Fibroblast of lung (primary cell): ENCODE measurements at regions not wholly inside any gene's neighbourhood (a gene's known extent, or its start where the extent isn't known, plus 50 kb on each side); places are given as distances from the start of the nearest gene placed in this dataset.

Experiments
- DNase-seq, 2 donors: peaks; one replicate each; pipeline versions ENCODE4 v3.0.0 to v3.0.0-alpha.2; 2010; ENCODE audit warnings: low read depth in 2 of 2
- H2AFZ ChIP-seq: 2 replicates; pipeline ENCODE4 v1.5.1; 2012; ENCODE audit warnings: low read length, control low read depth, inconsistent platforms
- H3K27ac ChIP-seq: 2 replicates; pipeline ENCODE4 v1.5.1; 2011; ENCODE audit warnings: low read length, control low read depth; ENCODE audit not compliant: insufficient read depth
- H3K27me3 ChIP-seq: 2 replicates; pipeline ENCODE4 v1.5.1; 2011; ENCODE audit warnings: mild to moderate bottlenecking, low read length; ENCODE audit not compliant: control insufficient read depth, insufficient read depth
- H3K36me3 ChIP-seq: 2 replicates; pipeline ENCODE4 v1.5.1; 2011; ENCODE audit warnings: low read length; ENCODE audit not compliant: control insufficient read depth, insufficient read depth
- H3K4me1 ChIP-seq: 2 replicates; pipeline ENCODE4 v1.5.1; 2011; ENCODE audit warnings: low read length; ENCODE audit not compliant: control insufficient read depth, insufficient read depth; ENCODE audit errors: extremely low read depth
- H3K4me2 ChIP-seq: 2 replicates; pipeline ENCODE4 v1.5.1; 2011; ENCODE audit warnings: low read length, control low read depth; ENCODE audit not compliant: insufficient read depth; ENCODE audit errors: extremely low read depth
- H3K4me3 ChIP-seq, 4 experiments: fragments of 200-600 bp in 1 of 4; sonication (generic) in 1 of 4; replicated peaks in 1 of 4; 2 replicates each; pipeline ENCODE4 v1.5.1; 2011 to 2016; ENCODE audit warnings: low read length in 4 of 4, low read depth in 3 of 4, mild to moderate bottlenecking in 3 of 4, control low read depth in 2 of 4, inconsistent platforms in 1 of 4, mixed read lengths in 1 of 4; ENCODE audit not compliant: insufficient read depth in 1 of 4; ENCODE audit errors: control extremely low read depth in 1 of 4
- H3K79me2 ChIP-seq: 2 replicates; pipeline ENCODE4 v1.5.1; 2012; ENCODE audit warnings: mild to moderate bottlenecking, low read length, inconsistent platforms; ENCODE audit not compliant: control insufficient read depth, insufficient read depth
- H3K9ac ChIP-seq: 2 replicates; pipeline ENCODE4 v1.5.1; 2011; ENCODE audit warnings: mild to moderate bottlenecking, low read length, control low read depth; ENCODE audit not compliant: insufficient read depth
- H3K9me3 ChIP-seq: 2 replicates; pipeline ENCODE4 v1.5.1; 2012; ENCODE audit warnings: low read depth, low read length; ENCODE audit not compliant: control insufficient read depth, insufficient read depth
- H4K20me1 ChIP-seq: 2 replicates; pipeline ENCODE4 v1.5.1; 2011; ENCODE audit warnings: low read length; ENCODE audit not compliant: control insufficient read depth, insufficient read depth; ENCODE audit errors: extremely low read depth
- EZH2 ChIP-seq: IDR thresholded peaks from 2 replicates; pipeline ENCODE4 v1.5.1; 2012; ENCODE audit warnings: low read length, control low read depth, mild to moderate bottlenecking; ENCODE audit errors: missing control alignments
- TF ChIP-seq, protein P1 (sequence below), 2 donors: IDR thresholded peaks in 1 of 2; conservative IDR thresholded peaks in 1 of 2; 1 replicate in 1 of 2; 2 replicates in 1 of 2; pipeline ENCODE4 v1.5.1; 2011 to 2012; ENCODE audit warnings: low read length in 2 of 2, control low read depth in 1 of 2, inconsistent platforms in 1 of 2, low read depth in 1 of 2, mild to moderate bottlenecking in 1 of 2

DNA sequence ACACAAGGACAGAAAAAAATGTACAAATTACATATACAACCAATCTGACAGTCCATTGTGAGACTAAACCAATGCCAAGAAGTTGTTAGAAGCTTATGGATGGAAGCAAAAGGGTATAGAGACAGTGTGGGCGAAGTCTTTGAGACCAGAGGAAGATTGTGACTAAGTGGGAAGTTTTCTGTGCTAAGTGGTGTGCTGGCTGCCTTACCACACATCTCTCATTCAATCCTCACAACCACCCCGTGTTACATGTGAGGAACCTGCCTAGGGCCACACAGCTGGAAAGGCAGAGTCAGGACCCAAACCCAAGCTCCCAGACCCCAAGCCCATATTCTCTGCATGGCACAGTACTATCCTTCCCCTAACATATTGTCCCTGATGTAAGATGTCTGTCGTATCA is 53.5 kb upstream of the DUSP10 start:
- Histone ChIP-seq H2AFZ (no peak overlapping the region), H3K27me3 (no peaks in the 10 kb centered on the region)
- DNase-seq = no peak

DNA sequence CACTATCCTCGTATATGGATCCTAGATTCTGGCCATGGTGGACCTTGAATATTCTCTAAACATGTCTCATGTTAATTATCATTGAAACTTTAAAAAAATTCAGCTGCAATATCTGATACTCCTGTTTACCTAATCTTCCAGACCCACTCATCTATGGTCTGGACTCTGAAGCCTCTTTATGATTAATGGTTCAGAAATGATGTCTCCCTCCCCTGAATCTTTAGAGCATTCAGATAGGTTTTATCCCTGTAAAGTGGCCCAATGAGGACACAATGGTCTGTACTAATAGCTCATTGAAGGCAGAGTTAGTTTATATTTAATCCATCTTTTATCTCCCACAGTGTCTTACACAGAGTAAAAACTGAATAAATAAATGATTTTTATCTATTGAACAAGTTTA is 53.0 kb upstream of the DUSP10 start:
- Histone ChIP-seq H3K79me2 (no peaks in the 10 kb centered on the region), H3K4me2 (no peak overlapping the region), H3K9me3 (no peaks in the 10 kb centered on the region), H3K4me1 (no peaks in the 10 kb centered on the region), H2AFZ (no peak overlapping the region), H3K36me3 (no peaks in the 10 kb centered on the region), H4K20me1 (no peaks in the 10 kb centered on the region), H3K27me3 (no peaks in the 10 kb centered on the region), H3K9ac (no peak overlapping the region), H3K27ac (no peak overlapping the region), H3K4me3 (no peak overlapping the region)
- no peak for TF ChIP-seq EZH2
- TF ChIP-seq, protein P1, sequence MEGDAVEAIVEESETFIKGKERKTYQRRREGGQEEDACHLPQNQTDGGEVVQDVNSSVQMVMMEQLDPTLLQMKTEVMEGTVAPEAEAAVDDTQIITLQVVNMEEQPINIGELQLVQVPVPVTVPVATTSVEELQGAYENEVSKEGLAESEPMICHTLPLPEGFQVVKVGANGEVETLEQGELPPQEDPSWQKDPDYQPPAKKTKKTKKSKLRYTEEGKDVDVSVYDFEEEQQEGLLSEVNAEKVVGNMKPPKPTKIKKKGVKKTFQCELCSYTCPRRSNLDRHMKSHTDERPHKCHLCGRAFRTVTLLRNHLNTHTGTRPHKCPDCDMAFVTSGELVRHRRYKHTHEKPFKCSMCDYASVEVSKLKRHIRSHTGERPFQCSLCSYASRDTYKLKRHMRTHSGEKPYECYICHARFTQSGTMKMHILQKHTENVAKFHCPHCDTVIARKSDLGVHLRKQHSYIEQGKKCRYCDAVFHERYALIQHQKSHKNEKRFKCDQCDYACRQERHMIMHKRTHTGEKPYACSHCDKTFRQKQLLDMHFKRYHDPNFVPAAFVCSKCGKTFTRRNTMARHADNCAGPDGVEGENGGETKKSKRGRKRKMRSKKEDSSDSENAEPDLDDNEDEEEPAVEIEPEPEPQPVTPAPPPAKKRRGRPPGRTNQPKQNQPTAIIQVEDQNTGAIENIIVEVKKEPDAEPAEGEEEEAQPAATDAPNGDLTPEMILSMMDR (conservative IDR thresholded peaks at IDR 0.05 in 1 of 2, IDR thresholded peaks at IDR 0.05 in 1 of 2; ENCODE audit: low read depth in 1 of 2, low read length in 2 of 2) = no peak
- no peak for DNase-seq

More for the DNA sequence above, 53.5 kb upstream of the DUSP10 start:
- Histone ChIP-seq H3K79me2 (no peaks in the 10 kb centered on the region), H3K4me3 (no peak overlapping the region), H3K9me3 (no peaks in the 10 kb centered on the region), H3K9ac (no peak overlapping the region), H4K20me1 (no peaks in the 10 kb centered on the region), H3K27ac (no peak overlapping the region), H3K4me2 (no peak overlapping the region), H3K36me3 (no peaks in the 10 kb centered on the region), H3K4me1 (no peaks in the 10 kb centered on the region)
- TF ChIP-seq, protein P1 (conservative IDR thresholded peaks at IDR 0.05 in 1 of 2, IDR thresholded peaks at IDR 0.05 in 1 of 2; ENCODE audit: low read depth in 1 of 2, low read length in 2 of 2) = no peak
- no peak for TF ChIP-seq EZH2

- H3K9ac ChIP-seq = no peak overlapping the region
- no peaks in the 10 kb centered on the region for H3K36me3 ChIP-seq
- no peaks in the 10 kb centered on the region for H3K9me3 ChIP-seq
- no peaks in the 10 kb centered on the region for H4K20me1 ChIP-seq
- H3K4me3 ChIP-seq = no peak overlapping the region
- no peak for TF ChIP-seq EZH2
- TF ChIP-seq, protein P1 (conservative IDR thresholded peaks at IDR 0.05 in 1 of 2, IDR thresholded peaks at IDR 0.05 in 1 of 2; ENCODE audit: low read depth in 1 of 2, low read length in 2 of 2) = no peak
- no peak overlapping the region for H2AFZ ChIP-seq
- no peak overlapping the region for H3K27ac ChIP-seq
- no peaks in the 10 kb centered on the region for H3K27me3 ChIP-seq
- peak; percentile 36 to 60 for DNase-seq
- H3K79me2 ChIP-seq = no peaks in the 10 kb centered on the region
- no peaks in the 10 kb centered on the region for H3K4me1 ChIP-seq
- no peak overlapping the region for H3K4me2 ChIP-seq
These were observed 52.3 kb upstream of the DUSP10 start for GRCh38 chr1:221794079-221794670.
